WTC11 (cell line): ENCODE measurements at regions not wholly inside any gene's neighbourhood (a gene's known extent, or its start where the extent isn't known, plus 50 kb on each side); places are given as distances from the start of the nearest gene placed in this dataset.

ENCODE experiments used
- JUN ChIP-seq: sonication (generic); formaldehyde crosslinking; IDR thresholded peaks from 2 replicates; pipeline ENCODE4 v1.8.0; 2023; ENCODE audit warnings: mild to moderate bottlenecking, missing genetic modification reagents
- ZNF232 ChIP-seq: sonication (generic); formaldehyde crosslinking; IDR thresholded peaks from 2 replicates; pipeline ENCODE4 v1.8.0; 2022; ENCODE audit warnings: mild to moderate bottlenecking, missing genetic modification reagents
- TF ChIP-seq, protein P1 (sequence below): sonication (generic); formaldehyde crosslinking; IDR thresholded peaks from 2 replicates; pipeline ENCODE4 v1.8.1; 2023; ENCODE audit warnings: mild to moderate bottlenecking, moderate library complexity, missing genetic modification reagents
- TF ChIP-seq, protein P2 (sequence below): fragments of 250-450 bp; sonication (Bioruptor Pico); IDR thresholded peaks from 2 replicates; pipeline ENCODE4 v1.9.0; 2021; ENCODE audit warnings: moderate library complexity, mild to moderate bottlenecking, inconsistent platforms, borderline replicate concordance
- TF ChIP-seq, protein P3 (sequence below): fragments of 200-600 bp; IDR thresholded peaks from 2 replicates; pipeline ENCODE4 v1.8.0; 2022; ENCODE audit warnings: antibody characterized with exemption
- TF ChIP-seq, protein P4 (sequence below): sonication (generic); formaldehyde crosslinking; conservative IDR thresholded peaks from 2 replicates; pipeline ENCODE4 v1.8.1; 2023; ENCODE audit warnings: mild to moderate bottlenecking, low read depth, missing genetic modification reagents, moderate library complexity

- TF ChIP-seq, protein P1, sequence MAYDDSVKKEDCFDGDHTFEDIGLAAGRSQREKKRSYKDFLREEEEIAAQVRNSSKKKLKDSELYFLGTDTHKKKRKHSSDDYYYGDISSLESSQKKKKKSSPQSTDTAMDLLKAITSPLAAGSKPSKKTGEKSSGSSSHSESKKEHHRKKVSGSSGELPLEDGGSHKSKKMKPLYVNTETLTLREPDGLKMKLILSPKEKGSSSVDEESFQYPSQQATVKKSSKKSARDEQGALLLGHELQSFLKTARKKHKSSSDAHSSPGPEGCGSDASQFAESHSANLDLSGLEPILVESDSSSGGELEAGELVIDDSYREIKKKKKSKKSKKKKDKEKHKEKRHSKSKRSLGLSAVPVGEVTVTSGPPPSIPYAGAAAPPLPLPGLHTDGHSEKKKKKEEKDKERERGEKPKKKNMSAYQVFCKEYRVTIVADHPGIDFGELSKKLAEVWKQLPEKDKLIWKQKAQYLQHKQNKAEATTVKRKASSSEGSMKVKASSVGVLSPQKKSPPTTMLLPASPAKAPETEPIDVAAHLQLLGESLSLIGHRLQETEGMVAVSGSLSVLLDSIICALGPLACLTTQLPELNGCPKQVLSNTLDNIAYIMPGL (CRISPR knock-in tag): no peak
- TF ChIP-seq, protein P2, sequence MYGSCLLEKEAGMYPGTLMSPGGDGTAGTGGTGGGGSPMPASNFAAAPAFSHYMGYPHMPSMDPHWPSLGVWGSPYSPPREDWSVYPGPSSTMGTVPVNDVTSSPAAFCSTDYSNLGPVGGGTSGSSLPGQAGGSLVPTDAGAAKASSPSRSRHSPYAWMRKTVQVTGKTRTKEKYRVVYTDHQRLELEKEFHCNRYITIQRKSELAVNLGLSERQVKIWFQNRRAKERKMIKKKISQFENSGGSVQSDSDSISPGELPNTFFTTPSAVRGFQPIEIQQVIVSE (CRISPR knock-in tag): no peak
- TF ChIP-seq, protein P3, sequence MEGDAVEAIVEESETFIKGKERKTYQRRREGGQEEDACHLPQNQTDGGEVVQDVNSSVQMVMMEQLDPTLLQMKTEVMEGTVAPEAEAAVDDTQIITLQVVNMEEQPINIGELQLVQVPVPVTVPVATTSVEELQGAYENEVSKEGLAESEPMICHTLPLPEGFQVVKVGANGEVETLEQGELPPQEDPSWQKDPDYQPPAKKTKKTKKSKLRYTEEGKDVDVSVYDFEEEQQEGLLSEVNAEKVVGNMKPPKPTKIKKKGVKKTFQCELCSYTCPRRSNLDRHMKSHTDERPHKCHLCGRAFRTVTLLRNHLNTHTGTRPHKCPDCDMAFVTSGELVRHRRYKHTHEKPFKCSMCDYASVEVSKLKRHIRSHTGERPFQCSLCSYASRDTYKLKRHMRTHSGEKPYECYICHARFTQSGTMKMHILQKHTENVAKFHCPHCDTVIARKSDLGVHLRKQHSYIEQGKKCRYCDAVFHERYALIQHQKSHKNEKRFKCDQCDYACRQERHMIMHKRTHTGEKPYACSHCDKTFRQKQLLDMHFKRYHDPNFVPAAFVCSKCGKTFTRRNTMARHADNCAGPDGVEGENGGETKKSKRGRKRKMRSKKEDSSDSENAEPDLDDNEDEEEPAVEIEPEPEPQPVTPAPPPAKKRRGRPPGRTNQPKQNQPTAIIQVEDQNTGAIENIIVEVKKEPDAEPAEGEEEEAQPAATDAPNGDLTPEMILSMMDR: no peak
- TF ChIP-seq, protein P4, sequence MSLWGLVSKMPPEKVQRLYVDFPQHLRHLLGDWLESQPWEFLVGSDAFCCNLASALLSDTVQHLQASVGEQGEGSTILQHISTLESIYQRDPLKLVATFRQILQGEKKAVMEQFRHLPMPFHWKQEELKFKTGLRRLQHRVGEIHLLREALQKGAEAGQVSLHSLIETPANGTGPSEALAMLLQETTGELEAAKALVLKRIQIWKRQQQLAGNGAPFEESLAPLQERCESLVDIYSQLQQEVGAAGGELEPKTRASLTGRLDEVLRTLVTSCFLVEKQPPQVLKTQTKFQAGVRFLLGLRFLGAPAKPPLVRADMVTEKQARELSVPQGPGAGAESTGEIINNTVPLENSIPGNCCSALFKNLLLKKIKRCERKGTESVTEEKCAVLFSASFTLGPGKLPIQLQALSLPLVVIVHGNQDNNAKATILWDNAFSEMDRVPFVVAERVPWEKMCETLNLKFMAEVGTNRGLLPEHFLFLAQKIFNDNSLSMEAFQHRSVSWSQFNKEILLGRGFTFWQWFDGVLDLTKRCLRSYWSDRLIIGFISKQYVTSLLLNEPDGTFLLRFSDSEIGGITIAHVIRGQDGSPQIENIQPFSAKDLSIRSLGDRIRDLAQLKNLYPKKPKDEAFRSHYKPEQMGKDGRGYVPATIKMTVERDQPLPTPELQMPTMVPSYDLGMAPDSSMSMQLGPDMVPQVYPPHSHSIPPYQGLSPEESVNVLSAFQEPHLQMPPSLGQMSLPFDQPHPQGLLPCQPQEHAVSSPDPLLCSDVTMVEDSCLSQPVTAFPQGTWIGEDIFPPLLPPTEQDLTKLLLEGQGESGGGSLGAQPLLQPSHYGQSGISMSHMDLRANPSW (CRISPR knock-in tag): no peak
- no peak for TF ChIP-seq ZNF232 (CRISPR knock-in tag)
- TF ChIP-seq JUN: no peak
These were observed 665.6 kb upstream of the CPEB2 start for GRCh38 chr4:14336656-14337055.
